ENCODE measurements at regions not wholly inside any gene's neighbourhood (a gene's known extent, or its start where the extent isn't known, plus 50 kb on each side); places are given as distances from the start of the nearest gene placed in this dataset.

- H2BK120ac ChIP-seq (ENCODE audit: low read depth, low read length, poor library complexity, severe bottlenecking), result no peak overlapping the region
- H3K9me3 ChIP-seq (ENCODE audit: control insufficient read depth, low read depth, low read length), result no peaks in the 10 kb centered on the region
- no peaks in the 10 kb centered on the region for H3K4me1 ChIP-seq (ENCODE audit: insufficient read depth, low read length)
- no peak overlapping the region for H2BK20ac ChIP-seq (ENCODE audit: low read depth, low read length, poor library complexity, severe bottlenecking)
- H3K14ac ChIP-seq (ENCODE audit: insufficient read depth, low read length), result no peak overlapping the region
- no peak overlapping the region for H2BK15ac ChIP-seq (ENCODE audit: low read depth, low read length)
- H3K79me1 ChIP-seq (ENCODE audit: insufficient read depth, low read depth, low read length, poor library complexity, severe bottlenecking), result no peaks in the 10 kb centered on the region
- H3K23ac ChIP-seq (ENCODE audit: insufficient read length, low read depth, low read length), result no peak overlapping the region
- H3K56ac ChIP-seq (ENCODE audit: insufficient read length, low read depth, low read length), result no peak overlapping the region
- H3K79me2 ChIP-seq (ENCODE audit: insufficient read depth, low read length), result no peaks in the 10 kb centered on the region
- no peak overlapping the region for H4K91ac ChIP-seq (ENCODE audit: insufficient read length, low read depth, low read length)
- H2AFZ ChIP-seq (ENCODE audit: low read length), result no peak overlapping the region
- no peaks in the 10 kb centered on the region for H4K20me1 ChIP-seq (ENCODE audit: control insufficient read depth, insufficient read depth, insufficient read length)
- H3K27ac ChIP-seq (ENCODE audit: insufficient read length, low read depth, low read length), result no peak overlapping the region
- no peak overlapping the region for H3K4me2 ChIP-seq (ENCODE audit: insufficient read depth, insufficient read length, low read length)
- H3K18ac ChIP-seq (ENCODE audit: insufficient read length, low read depth, low read length), result no peak overlapping the region
- no peak overlapping the region for H2BK5ac ChIP-seq (ENCODE audit: insufficient read length, low read length)
- no peak overlapping the region for H2BK12ac ChIP-seq (ENCODE audit: insufficient read length, low read depth, low read length)
- no peak for DNase-seq
- no peaks in the 10 kb centered on the region for H3K23me2 ChIP-seq (ENCODE audit: insufficient read length, low read depth, low read length, poor library complexity, severe bottlenecking)
- peaks cover 0 to 5% of the 10 kb centered on the region in 2 experiments; a peak in 1 of 4 replicates for H3K4me1 Mint-ChIP-seq
- H3K27ac Mint-ChIP-seq, result no peak overlapping the region
- H2AK5ac ChIP-seq (ENCODE audit: insufficient read length, low read length), result no peak overlapping the region
- no peak overlapping the region for H3K9ac ChIP-seq (ENCODE audit: extremely low read depth, insufficient read length, low read length)
- no peaks in the 10 kb centered on the region for H3K27me3 Mint-ChIP-seq (ENCODE audit: low read depth)
- no peak overlapping the region for H3T11ph ChIP-seq (ENCODE audit: low read length)
- H3K4ac ChIP-seq (ENCODE audit: low read depth, low read length), result no peak overlapping the region
- H3K9me3 Mint-ChIP-seq, result peaks cover 6 to 12% of the 10 kb centered on the region in 2 experiments; a peak in 4 of 5 replicates
- no CpG with 5 or more reads among the region's 3 CpGs for WGBS (ENCODE audit: extremely low coverage, insufficient read length, low lambda C conversion rate)
- H3K27me3 ChIP-seq (ENCODE audit: insufficient read depth, low read length), result no peaks in the 10 kb centered on the region
- no peak overlapping the region for H3K4me3 Mint-ChIP-seq
- peaks cover 4 to 8% (median 7%) of the 10 kb centered on the region in 3 experiments; a peak in 5 of 7 replicates for H3K36me3 Mint-ChIP-seq (ENCODE audit: insufficient read depth in 1 of 3, low read depth in 3 of 3)
- no peak for TF ChIP-seq CTCF (conservative IDR thresholded peaks at IDR 0.05)
- H4K5ac ChIP-seq (ENCODE audit: insufficient read length, low read depth, low read length), result no peak overlapping the region
- no peak overlapping the region for H4K8ac ChIP-seq (replicated peaks; ENCODE audit: insufficient read length, low read depth, low read length)
Observed at GRCh38 chr9:80957801-80958200, 731.5 kb downstream of the TLE1 start.

All from H9 (cell line).